Glutamatergic neuron (in vitro differentiated cells): ENCODE measurements at regions not wholly inside any gene's neighbourhood (a gene's known extent, or its start where the extent isn't known, plus 50 kb on each side); places are given as distances from the start of the nearest gene placed in this dataset.

ENCODE experiments used
- DNase-seq: peaks from one replicate; pipeline ENCODE4 v3.0.0; 2022
- H3K27ac Mint-ChIP-seq: one replicate; pipeline ENCODE4 v1.8.0; 2020; ENCODE audit warnings: mild to moderate bottlenecking, mixed read lengths, inconsistent platforms; ENCODE audit not compliant: unreplicated experiment
- H3K27me3 Mint-ChIP-seq: one replicate; pipeline ENCODE4 v1.8.0; 2020; ENCODE audit warnings: mild to moderate bottlenecking, moderate library complexity, mixed read lengths, inconsistent platforms; ENCODE audit not compliant: unreplicated experiment
- H3K36me3 Mint-ChIP-seq: one replicate; pipeline ENCODE4 v1.8.0; 2020; ENCODE audit warnings: mild to moderate bottlenecking, mixed read lengths, inconsistent platforms; ENCODE audit not compliant: unreplicated experiment
- H3K4me1 Mint-ChIP-seq: one replicate; pipeline ENCODE4 v1.8.0; 2020; ENCODE audit warnings: mild to moderate bottlenecking, low read depth, mixed read lengths, inconsistent platforms; ENCODE audit not compliant: unreplicated experiment
- H3K4me3 Mint-ChIP-seq: one replicate; pipeline ENCODE4 v1.8.0; 2020; ENCODE audit warnings: mild to moderate bottlenecking, mixed read lengths, inconsistent platforms; ENCODE audit not compliant: unreplicated experiment
- H3K9me3 Mint-ChIP-seq: one replicate; pipeline ENCODE4 v1.8.0; 2020; ENCODE audit warnings: mild to moderate bottlenecking, moderate library complexity, mixed read lengths, inconsistent platforms; ENCODE audit not compliant: unreplicated experiment
- CTCF ChIP-seq: fragments of 200-600 bp; sonication (generic); IDR thresholded peaks from one replicate; pipeline ENCODE4 v1.5.0; 2021; ENCODE audit not compliant: partially characterized antibody, unreplicated experiment

GRCh38 chr12:131635491-131636122, 75.3 kb upstream of the SFSWAP start:
- peaks cover 31% of the 10 kb centered on the region for H3K27me3 Mint-ChIP-seq
- DNase-seq, result no peak
- H3K27ac Mint-ChIP-seq, result peak overlapping the region; percentile 4
- no peaks in the 10 kb centered on the region for H3K36me3 Mint-ChIP-seq
- peaks cover 19% of the 10 kb centered on the region for H3K9me3 Mint-ChIP-seq
- no peak for TF ChIP-seq CTCF
- H3K4me1 Mint-ChIP-seq, result peaks cover 47% of the 10 kb centered on the region
- peak overlapping the region; percentile 12 for H3K4me3 Mint-ChIP-seq

GRCh38 chr12:131636266-131636665, 74.6 kb upstream of the SFSWAP start:
- no peaks in the 10 kb centered on the region for H3K36me3 Mint-ChIP-seq
- H3K27me3 Mint-ChIP-seq, result peaks cover 25% of the 10 kb centered on the region
- DNase-seq, result no peak
- H3K4me3 Mint-ChIP-seq, result no peak overlapping the region
- no peak for TF ChIP-seq CTCF
- peaks cover 53% of the 10 kb centered on the region for H3K4me1 Mint-ChIP-seq
- peaks cover 20% of the 10 kb centered on the region for H3K9me3 Mint-ChIP-seq
- peak overlapping the region; percentile 4 for H3K27ac Mint-ChIP-seq

- H3K9me3 Mint-ChIP-seq, result peaks cover 20% of the 10 kb centered on the region
- H3K27ac Mint-ChIP-seq, result no peak overlapping the region
- TF ChIP-seq CTCF, result no peak
- H3K36me3 Mint-ChIP-seq, result no peaks in the 10 kb centered on the region
- H3K27me3 Mint-ChIP-seq, result peaks cover 26% of the 10 kb centered on the region
- peaks cover 50% of the 10 kb centered on the region for H3K4me1 Mint-ChIP-seq
- no peak overlapping the region for H3K4me3 Mint-ChIP-seq
- no peak for DNase-seq
These were observed 73.7 kb upstream of the SFSWAP start for GRCh38 chr12:131636940-131637750.

GRCh38 chr12:131637986-131638385, 72.9 kb upstream of the SFSWAP start:
- Mint-ChIP-seq H3K4me1 (peaks cover 48% of the 10 kb centered on the region), H3K27me3 (peaks cover 28% of the 10 kb centered on the region), H3K27ac (peak overlapping the region; percentile 4), H3K9me3 (peaks cover 21% of the 10 kb centered on the region), H3K4me3 (no peak overlapping the region), H3K36me3 (peaks cover 1% of the 10 kb centered on the region)
- TF ChIP-seq CTCF, result no peak
- no peak for DNase-seq

GRCh38 chr12:131639270-131639940, 71.5 kb upstream of the SFSWAP start:
- H3K4me3 Mint-ChIP-seq, result no peak overlapping the region
- peaks cover 22% of the 10 kb centered on the region for H3K9me3 Mint-ChIP-seq
- peaks cover 46% of the 10 kb centered on the region for H3K4me1 Mint-ChIP-seq
- H3K27ac Mint-ChIP-seq, result no peak overlapping the region
- peaks cover 32% of the 10 kb centered on the region for H3K27me3 Mint-ChIP-seq
- no peak for DNase-seq
- TF ChIP-seq CTCF, result no peak
- peaks cover 6% of the 10 kb centered on the region for H3K36me3 Mint-ChIP-seq
